ENCODE measurements at regions not wholly inside any gene's neighbourhood (a gene's known extent, or its start where the extent isn't known, plus 50 kb on each side); places are given as distances from the start of the nearest gene placed in this dataset.

DNA sequence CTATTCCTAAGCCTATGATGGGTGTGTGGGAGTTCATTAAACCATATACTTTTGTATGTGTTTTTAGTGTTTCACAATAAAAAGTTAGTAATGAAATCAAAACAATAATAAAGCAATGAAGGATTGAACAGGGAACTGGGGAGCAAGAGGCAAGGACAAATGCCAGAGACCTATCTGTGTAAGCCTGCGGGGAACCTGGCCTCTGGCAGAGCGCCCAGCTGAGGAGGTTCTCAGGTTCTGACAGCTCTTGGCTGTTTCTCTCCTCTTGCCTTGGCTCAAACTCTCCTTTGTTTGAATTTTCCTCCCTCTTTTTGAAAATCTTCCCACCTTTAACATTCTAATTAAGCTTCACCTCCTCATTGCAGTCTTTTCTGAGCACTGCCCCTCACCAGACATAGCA lies 200.0 kb upstream of the NCKAP5 start:
- no peak for DNase-seq (ENCODE audit: low read depth in 2 of 2)

DNA sequence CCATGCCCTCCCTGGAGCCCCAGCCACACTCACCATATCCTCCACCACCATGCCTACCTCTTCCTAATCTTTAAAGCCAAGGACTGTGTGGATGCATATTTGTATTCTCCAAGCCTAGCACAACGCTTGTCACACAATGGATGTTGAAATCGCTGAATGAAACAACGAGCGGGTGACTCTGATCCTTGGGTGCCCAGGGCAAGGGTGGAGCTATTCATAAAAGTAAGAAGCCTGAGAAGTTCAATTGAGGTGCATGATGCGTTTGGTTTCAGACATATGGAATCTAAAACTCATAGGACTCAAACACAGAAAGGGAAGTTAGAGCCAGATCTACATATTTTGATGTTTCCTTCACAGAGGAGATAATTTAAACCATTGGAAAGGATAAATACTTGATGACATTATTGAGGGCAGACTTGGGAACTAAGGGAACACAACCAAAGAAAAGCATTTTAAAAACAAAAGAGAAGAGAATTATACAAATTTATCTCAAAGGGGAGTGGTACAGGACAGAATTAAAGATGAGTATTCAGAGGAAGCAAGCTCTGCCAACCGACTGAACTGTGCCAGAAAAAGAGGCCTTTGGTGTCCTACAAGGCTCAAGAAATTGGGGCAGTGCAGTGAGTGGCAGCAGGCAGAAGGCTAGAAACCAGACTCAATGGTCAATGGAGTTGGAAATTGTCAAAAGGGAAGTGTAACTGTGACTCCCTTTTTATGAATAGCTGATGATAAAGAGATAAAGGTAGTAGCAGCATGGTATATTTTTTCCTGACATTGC lies 200.6 kb upstream of the NCKAP5 start:
- DNase-seq (ENCODE audit: low read depth in 2 of 2): no peak

DNA sequence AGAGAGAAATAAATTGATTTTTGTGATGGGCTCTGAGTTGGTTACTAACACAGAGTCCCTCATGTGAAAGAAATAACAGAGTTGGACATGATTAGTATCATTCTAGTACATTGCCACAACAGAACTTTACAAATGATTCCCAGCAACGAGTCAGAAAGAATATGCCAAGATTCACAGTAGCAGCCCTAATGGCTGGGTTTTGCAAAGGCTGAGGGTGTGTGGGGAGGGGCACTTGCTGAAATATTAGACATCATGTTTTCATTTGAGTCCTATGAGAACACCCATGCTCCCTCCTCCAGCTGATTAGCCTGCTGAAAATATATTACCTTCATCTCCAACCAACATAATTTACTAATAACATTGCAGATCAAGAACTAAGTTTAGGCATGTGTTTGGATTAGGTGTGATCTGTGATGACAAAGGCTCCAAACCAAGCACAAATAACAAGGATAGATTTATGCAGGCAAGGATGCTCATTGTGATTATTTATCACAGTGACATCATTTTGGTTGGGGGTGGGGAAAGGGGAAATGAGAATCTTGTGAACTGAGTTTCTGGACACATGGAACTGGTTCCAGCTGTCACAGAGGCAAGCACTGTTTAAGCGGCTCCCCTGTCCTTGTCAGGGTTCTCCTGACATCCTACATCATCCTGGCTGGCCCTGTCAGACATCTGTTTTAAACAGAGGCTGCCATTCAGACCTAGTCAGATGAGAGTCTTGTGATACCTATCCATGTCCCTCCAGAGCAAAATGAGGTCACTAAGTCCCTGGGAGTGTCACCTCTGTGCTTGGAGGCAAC lies 205.8 kb upstream of the NCKAP5 start:
- no peak for DNase-seq (ENCODE audit: low read depth in 2 of 2)

DNA sequence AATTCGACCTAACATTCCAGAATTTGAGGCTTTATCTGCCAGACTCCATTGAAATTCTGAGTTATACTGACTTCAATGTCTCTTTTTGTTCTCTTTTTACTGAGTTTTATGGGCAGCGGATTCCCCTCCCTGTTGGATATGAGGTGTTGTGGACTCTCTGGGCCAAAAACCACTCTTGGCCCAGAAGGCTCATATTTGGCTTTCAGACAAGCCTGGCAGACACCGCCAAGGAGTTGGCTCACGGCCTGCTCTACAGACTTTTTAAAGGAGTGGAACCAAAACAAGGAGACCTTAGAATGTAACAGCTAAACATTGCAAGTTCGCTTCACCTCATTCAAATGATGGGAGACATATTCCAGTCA lies 206.4 kb upstream of the NCKAP5 start:
- DNase-seq (ENCODE audit: low read depth in 2 of 2): no peak

DNA sequence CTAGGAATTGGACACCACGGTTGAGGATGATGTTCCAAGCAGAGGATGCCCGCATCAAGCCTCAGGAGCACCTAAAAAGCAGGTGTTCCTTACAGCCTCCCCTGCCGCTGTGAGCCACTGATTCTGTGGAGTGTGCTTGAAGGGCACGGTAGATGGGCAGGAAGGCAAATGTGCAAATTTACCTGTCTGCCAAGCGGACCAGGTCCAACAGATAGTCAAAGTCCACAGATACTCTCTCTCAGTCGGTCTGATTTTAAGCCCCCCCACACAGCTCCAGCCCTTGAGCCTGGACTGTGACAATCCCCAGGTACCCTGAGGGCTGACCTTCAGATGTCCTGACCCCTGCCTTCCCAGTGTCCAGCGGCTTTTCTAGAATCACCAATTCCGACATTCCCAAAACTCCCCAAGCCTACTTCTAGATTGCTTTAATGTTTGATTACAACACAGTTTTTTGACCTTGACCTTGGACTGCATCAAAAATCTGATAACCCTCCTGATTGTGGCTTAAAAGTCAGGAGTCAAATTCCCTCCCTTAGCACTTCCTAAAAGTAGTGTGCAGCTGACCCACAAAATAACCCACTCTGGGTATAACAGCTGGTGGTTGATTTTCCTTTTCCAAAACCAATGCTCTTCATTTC lies 208.8 kb upstream of the NCKAP5 start:
- no peak for DNase-seq (ENCODE audit: low read depth in 2 of 2)

- DNase-seq (ENCODE audit: low read depth in 2 of 2): no peak
These were observed 209.3 kb upstream of the NCKAP5 start for GRCh38 chr2:133777574-133777960.

DNA sequence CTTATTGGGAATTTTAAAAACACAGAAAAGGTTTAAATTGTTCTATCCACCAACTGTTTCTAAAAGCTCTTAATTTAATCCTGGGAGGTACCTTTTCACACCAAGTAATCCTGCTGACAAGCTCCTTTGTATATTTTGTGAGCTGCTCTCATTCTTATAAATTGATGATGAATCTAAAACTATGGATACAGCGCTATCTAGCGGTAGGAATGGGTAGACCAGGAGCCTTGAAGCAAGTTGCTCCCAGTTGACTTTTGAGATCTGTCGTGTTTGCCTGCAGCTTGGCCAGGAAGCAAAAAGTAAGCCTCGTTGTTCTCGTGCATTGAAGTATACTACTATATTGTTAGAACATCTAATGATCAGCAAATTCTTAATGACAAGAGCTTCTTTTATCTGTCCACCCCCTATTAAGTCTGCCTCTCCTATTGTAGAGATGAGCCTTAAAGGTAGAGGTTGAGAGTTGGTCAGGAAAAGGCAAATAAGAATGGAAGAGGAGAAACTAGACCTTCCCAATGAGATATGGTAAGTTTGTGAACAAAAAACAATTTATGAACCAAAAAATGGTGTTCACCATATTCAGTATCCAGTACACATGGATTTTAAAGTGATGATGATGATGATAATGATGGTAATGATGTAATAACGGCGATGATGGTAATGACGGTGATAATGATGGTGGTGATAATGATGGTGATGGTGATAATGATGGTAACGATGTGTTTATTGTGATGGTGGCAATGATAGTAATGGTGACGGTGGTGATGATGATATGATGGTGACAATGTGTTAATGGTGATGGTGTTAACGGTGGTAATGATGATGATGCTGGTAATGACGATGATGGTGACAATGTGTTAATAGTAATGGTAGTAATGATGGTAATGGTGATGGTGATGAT lies 212.1 kb upstream of the NCKAP5 start:
- DNase-seq (ENCODE audit: low read depth in 2 of 2): peak in 1 of 2 donors; percentile 1

GRCh38 chr2:133780997-133781513 lies 212.8 kb upstream of the NCKAP5 start:
- DNase-seq (ENCODE audit: low read depth in 2 of 2): no peak

DNA sequence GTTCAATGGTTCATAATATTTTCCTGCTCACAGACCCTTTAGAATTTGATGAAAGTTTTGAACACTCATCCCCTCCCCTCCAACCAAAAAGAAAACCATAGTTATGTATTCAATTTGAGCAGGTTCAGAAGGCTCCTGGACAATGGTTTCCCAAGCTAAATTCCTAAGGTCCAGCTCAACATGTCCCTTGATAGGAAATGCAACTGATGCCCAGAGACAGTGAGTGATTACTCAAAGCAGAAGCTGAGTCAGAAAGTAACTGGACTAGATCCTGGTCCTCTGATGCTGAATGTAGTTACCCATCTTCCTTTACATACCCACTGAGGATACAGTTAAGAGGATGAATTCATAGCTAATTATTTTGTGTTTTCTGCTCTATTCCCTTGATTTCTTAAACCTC lies 218.9 kb upstream of the NCKAP5 start:
- DNase-seq (ENCODE audit: low read depth in 2 of 2): no peak

DNA sequence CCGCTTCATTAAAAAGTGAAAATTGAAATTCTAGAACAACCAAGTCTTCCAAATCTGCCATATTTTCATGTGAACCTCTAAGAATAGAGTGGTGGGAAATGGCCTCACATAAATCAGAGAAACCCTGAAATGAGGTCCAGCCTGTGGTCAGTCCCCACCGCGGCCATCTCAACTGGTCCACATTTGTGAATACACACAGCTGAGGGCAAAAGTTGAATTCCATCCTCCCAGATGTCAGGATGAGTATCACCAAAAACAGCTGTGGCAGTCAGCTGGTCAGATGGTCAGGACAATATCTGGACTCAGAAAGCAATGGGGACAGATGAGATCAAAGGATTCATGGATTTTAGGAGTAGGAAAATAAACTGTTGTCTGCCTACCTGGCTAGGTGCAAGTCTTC lies 219.4 kb upstream of the NCKAP5 start:
- no peak for DNase-seq (ENCODE audit: low read depth in 2 of 2)

- DNase-seq (ENCODE audit: low read depth in 2 of 2): no peak
These were observed 220.1 kb upstream of the NCKAP5 start for GRCh38 chr2:133788386-133788785.

DNA sequence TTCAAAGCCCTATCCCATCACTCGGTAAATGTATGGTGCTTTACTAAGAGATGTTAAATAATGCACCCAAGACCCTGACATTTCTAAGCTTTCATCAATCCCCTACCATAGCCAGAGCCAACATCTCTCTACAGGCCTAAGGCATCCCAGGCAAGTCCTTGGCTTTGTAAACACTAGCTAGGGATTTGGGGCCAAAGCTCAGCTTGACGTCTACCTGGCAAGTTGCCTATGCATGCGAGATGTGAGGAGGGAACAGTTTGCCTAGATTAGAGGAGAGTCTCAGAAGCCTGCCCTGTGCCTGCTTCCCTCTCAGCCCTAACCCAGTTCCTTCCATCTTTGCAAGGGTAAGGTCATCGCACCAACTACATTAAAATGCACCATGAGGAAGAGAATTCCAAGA lies 221.5 kb upstream of the NCKAP5 start:
- no peak for DNase-seq (ENCODE audit: low read depth in 2 of 2)

DNA sequence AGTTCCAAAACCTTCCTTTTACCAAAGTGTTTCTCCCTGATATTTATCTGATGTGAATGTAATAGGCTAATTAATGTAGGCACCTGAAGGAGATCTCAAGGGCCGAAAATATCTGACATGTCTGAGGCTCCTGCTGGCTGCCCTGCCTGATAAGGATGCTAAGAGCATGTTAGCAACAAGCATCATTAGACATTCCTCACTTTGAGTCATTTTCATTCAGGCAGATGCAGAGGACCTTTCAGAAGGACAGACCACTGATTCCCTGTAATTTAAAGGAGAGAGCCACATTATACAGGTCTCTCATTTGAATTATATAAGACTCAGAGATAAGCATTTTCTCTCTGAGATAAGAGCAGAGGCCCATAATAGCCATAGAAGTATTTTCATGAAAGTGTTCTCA lies 222.4 kb upstream of the NCKAP5 start:
- no peak for DNase-seq (ENCODE audit: low read depth in 2 of 2)

- DNase-seq (ENCODE audit: low read depth in 2 of 2): no peak
These were observed 222.9 kb upstream of the NCKAP5 start for GRCh38 chr2:133791191-133791590.

- DNase-seq (ENCODE audit: low read depth in 2 of 2): no peak
These were observed 224.0 kb upstream of the NCKAP5 start for GRCh38 chr2:133792223-133792622.

DNA sequence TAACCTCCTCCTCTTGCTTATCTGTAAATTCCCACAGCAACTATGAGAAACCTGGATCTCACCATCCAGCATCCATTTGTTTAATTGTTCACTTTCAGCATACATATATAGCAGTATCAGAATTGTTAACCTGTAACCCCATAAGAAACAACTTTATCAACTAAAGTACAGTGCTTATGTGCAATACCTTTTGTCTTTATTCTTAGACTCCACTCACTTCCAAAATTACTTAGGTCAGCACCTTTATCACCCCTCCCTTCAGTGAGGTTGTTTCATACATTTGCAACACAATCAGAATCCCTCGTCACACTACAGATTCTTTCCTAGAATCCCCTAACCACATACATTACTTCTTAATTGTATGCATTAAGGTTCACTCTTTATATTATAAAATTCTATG lies 225.9 kb upstream of the NCKAP5 start:
- no peak for DNase-seq (ENCODE audit: low read depth in 2 of 2)

GRCh38 chr2:133801946-133802345 lies 233.7 kb upstream of the NCKAP5 start:
- no peak for DNase-seq (ENCODE audit: low read depth in 2 of 2)

DNA sequence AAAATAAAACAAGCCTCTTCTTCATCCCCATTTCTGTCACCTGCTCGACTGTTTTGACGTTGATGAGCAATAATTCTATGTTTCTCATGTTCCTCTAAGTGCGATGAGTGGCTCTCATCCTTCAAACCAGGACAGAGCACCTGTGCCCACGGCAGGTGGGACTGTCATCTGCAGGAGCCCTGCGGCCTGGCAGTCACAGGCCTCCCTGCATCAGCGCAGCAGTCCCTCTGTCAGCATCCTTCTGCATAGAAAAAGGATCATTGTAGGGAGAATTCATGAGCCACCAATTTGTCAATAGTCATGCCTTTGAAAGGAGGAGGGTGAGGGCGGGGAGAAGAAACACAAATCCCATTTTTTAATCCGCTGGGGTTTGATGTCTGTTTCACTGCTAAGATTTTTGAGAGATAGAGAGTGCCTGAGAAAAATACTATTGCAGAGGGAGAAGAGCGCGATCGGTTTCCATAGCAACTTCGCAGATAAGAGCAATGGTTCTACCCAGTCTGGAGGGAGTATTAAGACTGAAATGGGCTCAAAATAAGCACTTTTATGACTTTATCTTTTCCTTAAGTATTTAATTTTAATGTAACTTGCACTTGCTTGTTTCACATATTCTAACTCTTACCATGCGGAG lies 234.3 kb upstream of the NCKAP5 start:
- no peak for DNase-seq (ENCODE audit: low read depth in 2 of 2)

DNA sequence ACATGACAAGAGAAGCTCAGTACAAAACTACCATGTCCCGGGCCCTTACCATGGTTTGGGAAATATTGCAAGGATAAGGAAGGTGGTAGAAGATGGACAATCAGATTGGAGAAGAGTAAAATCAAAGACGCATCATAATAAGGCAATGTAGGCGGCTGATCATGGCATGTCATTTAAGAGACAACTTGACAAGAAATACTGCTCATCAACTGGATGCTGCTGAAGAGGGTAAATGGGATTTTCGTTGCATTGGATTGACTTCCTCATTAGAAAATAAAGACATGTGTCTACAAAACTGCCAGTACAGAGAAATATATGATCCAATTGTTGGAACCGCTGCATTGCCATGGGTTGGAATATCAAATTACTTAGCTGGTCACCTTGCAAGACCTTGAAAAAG lies 238.3 kb upstream of the NCKAP5 start:
- DNase-seq (ENCODE audit: low read depth in 2 of 2): no peak

DNA sequence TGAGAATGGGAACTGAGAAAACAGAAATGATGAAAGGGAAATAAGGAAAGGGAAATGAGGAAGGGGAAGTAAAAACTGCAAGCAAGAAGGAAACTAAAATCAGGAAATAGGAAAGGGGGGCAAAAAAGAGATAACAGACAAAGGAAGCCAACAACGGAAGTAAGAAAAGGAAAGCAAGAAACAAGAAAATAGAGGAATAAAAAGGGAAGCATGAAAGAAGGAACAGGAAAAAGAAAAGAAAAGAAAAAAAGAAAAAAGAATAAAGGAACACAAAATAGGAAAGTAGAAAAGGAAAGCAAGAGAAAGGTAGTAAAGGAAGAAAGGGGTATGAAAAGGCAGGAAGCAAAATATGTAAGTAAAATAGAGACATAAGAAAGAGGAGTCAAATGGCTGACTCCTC lies 241.2 kb upstream of the NCKAP5 start:
- DNase-seq (ENCODE audit: low read depth in 2 of 2): no peak

- DNase-seq (ENCODE audit: low read depth in 2 of 2): no peak
These were observed 242.3 kb upstream of the NCKAP5 start for GRCh38 chr2:133810559-133810958.

Measured in activated CD4-positive, alpha-beta T cell treated with anti-CD3 and anti-CD28 coated beads for 24 hours (primary cell).